ENCODE measurements at regions not wholly inside any gene's neighbourhood (a gene's known extent, or its start where the extent isn't known, plus 50 kb on each side); places are given as distances from the start of the nearest gene placed in this dataset.

- TF ChIP-seq CTCF (IDR thresholded peaks at IDR 0.05; ENCODE audit: poor library complexity) (no peak), EZH2 (IDR thresholded peaks at IDR 0.05; ENCODE audit: borderline replicate concordance) (no peak), EZH2phosphoT487 (IDR thresholded peaks at IDR 0.05; ENCODE audit: low read depth, severe bottlenecking, unreplicated experiment) (no peak)
These were observed 142.7 kb downstream of the VAPA start for GRCh38 chr18:10056506-10056905.

All from hepatocyte (in vitro differentiated cells).